ENCODE measurements at regions not wholly inside any gene's neighbourhood (a gene's known extent, or its start where the extent isn't known, plus 50 kb on each side); places are given as distances from the start of the nearest gene placed in this dataset.

DNA sequence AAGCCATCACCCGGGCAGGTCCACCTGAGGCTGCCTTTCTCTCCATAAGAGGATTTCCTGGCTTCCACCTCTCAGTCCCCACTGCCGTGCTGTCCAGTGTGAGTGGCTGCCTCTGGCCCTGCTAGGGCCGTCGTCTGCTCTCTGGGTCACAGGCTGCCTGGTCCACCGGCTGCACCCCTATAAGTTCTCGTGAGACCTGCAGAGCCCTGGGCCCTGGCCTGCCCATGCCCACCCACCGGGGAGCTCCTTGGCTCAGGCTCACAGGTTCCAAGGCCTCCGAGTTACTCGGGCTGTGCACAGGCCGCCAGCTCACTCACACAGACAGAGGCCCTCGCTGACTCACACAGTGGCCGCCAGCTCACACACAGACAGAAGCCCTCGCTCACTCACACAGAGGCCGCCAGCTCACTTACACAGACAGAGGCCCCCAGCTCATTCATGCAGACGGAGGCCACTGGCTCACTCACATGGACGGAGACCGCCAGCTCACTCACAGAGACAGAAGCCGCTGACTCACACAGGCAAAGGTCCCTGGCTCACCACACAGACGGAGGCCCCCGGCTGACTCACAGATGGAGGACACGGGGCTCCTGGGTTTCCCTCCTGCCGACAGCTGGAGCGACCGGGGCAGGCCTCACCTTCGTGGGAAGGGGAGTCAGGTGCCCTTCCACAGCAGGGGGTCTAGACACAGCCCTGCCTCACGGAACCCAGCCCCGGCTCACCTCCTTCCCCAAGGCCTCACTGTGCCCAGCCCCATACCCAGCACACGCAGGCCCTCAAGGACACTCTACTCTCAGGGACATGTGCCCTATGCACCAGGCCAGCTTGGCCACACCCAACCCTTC is 334.1 kb upstream of the MYT1L start:
- no peak for TF ChIP-seq POLR2A (IDR thresholded peaks at IDR 0.05)
- TF ChIP-seq CTCF (IDR thresholded peaks at IDR 0.05), result no peak
- TF ChIP-seq POLR2AphosphoS5 (IDR thresholded peaks at IDR 0.05), result no peak
- no peak for TF ChIP-seq EP300 (IDR thresholded peaks at IDR 0.05; ENCODE audit: low read depth)
